ENCODE measurements at regions not wholly inside any gene's neighbourhood (a gene's known extent, or its start where the extent isn't known, plus 50 kb on each side); places are given as distances from the start of the nearest gene placed in this dataset.

GRCh38 chr2:206389164-206389563, 54.2 kb upstream of the ADAM23 start:
- Mint-ChIP-seq H3K27ac (no peak overlapping the region), H3K9me3 (peaks cover 0 to 9% (median 5%) of the 10 kb centered on the region in 7 donors), H3K36me3 (no peaks in the 10 kb centered on the region), H3K4me3 (no peak overlapping the region), H3K27me3 (ENCODE audit: low read depth in 3 of 3) (peaks cover 0 to 5% (median 3%) of the 10 kb centered on the region in 3 donors), H3K4me1 (no peaks in the 10 kb centered on the region)
- no peak overlapping the region for H2AFZ ChIP-seq (ENCODE audit: insufficient read depth, low read depth, low read length, poor library complexity, severe bottlenecking)
- H3K4me1 ChIP-seq (ENCODE audit: control insufficient read depth in 1 of 2, insufficient read depth in 2 of 2, low read length in 2 of 2) = no peaks in the 10 kb centered on the region
- H3K27ac ChIP-seq (ENCODE audit: low read depth in 1 of 2, low read length in 2 of 2) = no peak overlapping the region
- TF ChIP-seq CTCF (IDR thresholded peaks at IDR 0.05) = no peak
- no peak overlapping the region for H3K4me2 ChIP-seq (replicated peaks; ENCODE audit: extremely low read depth, low read length, poor library complexity, severe bottlenecking)
- H3K4me3 ChIP-seq (replicated peaks in 1 of 3; ENCODE audit: low read depth in 2 of 3, low read length in 3 of 3) = no peak overlapping the region
- no peak overlapping the region for H3K9ac ChIP-seq (ENCODE audit: insufficient read depth, low read length, poor library complexity, severe bottlenecking)
- no peak for DNase-seq
- H3K27me3 ChIP-seq (ENCODE audit: control insufficient read depth in 2 of 2, insufficient read depth in 2 of 2, low read length in 2 of 2) = no peaks in the 10 kb centered on the region
- no peaks in the 10 kb centered on the region for H3K36me3 ChIP-seq (replicated peaks in 1 of 2; ENCODE audit: control insufficient read depth in 1 of 2, insufficient read depth in 2 of 2, low read length in 2 of 2)
- peaks cover 3 to 5% of the 10 kb centered on the region in 2 donors for H3K9me3 ChIP-seq (replicated peaks in 1 of 2; ENCODE audit: control insufficient read depth in 1 of 2, insufficient read depth in 1 of 2, low read length in 2 of 2)
- intact Hi-C loops (cut with micrococcal nuclease) = no loop called here
- no CpG with 5 or more reads among the region's 2 CpGs for WGBS (ENCODE audit: insufficient coverage)
- no peaks in the 10 kb centered on the region for H3K79me2 ChIP-seq (ENCODE audit: insufficient read depth, low read length)
- no peaks in the 10 kb centered on the region for H4K20me1 ChIP-seq (ENCODE audit: insufficient read depth, low read length)

GRCh38 chr2:206390181-206390580, 53.2 kb upstream of the ADAM23 start:
- Histone ChIP-seq H3K9ac (ENCODE audit: insufficient read depth, low read length, poor library complexity, severe bottlenecking) (no peak overlapping the region), H3K4me2 (replicated peaks; ENCODE audit: extremely low read depth, low read length, poor library complexity, severe bottlenecking) (no peak overlapping the region), H3K36me3 (replicated peaks in 1 of 2; ENCODE audit: control insufficient read depth in 1 of 2, insufficient read depth in 2 of 2, low read length in 2 of 2) (no peaks in the 10 kb centered on the region), H2AFZ (ENCODE audit: insufficient read depth, low read depth, low read length, poor library complexity, severe bottlenecking) (no peak overlapping the region), H3K27ac (ENCODE audit: low read depth in 1 of 2, low read length in 2 of 2) (no peak overlapping the region), H3K27me3 (ENCODE audit: control insufficient read depth in 2 of 2, insufficient read depth in 2 of 2, low read length in 2 of 2) (no peaks in the 10 kb centered on the region), H3K9me3 (replicated peaks in 1 of 2; ENCODE audit: control insufficient read depth in 1 of 2, insufficient read depth in 1 of 2, low read length in 2 of 2) (peaks cover 0 to 6% of the 10 kb centered on the region in 2 donors), H3K79me2 (ENCODE audit: insufficient read depth, low read length) (no peaks in the 10 kb centered on the region), H3K4me1 (ENCODE audit: control insufficient read depth in 1 of 2, insufficient read depth in 2 of 2, low read length in 2 of 2) (no peaks in the 10 kb centered on the region), H3K4me3 (replicated peaks in 1 of 3; ENCODE audit: low read depth in 2 of 3, low read length in 3 of 3) (no peak overlapping the region), H4K20me1 (ENCODE audit: insufficient read depth, low read length) (no peaks in the 10 kb centered on the region)
- no peaks in the 10 kb centered on the region for H3K4me1 Mint-ChIP-seq
- H3K27ac Mint-ChIP-seq = no peak overlapping the region
- WGBS (ENCODE audit: insufficient coverage) = no CpG with 5 or more reads among the region's 2 CpGs
- H3K4me3 Mint-ChIP-seq = no peak overlapping the region
- TF ChIP-seq CTCF (IDR thresholded peaks at IDR 0.05) = no peak
- no peaks in the 10 kb centered on the region for H3K36me3 Mint-ChIP-seq
- peaks cover 0 to 5% (median 2%) of the 10 kb centered on the region in 3 donors for H3K27me3 Mint-ChIP-seq (ENCODE audit: low read depth in 3 of 3)
- DNase-seq = no peak
- intact Hi-C loops (cut with micrococcal nuclease) = no loop called here
- H3K9me3 Mint-ChIP-seq = peaks cover 0 to 9% (median 5%) of the 10 kb centered on the region in 7 donors

All from CD14-positive monocyte (primary cell).